HL-60 (cell line): ENCODE measurements at regions not wholly inside any gene's neighbourhood (a gene's known extent, or its start where the extent isn't known, plus 50 kb on each side); places are given as distances from the start of the nearest gene placed in this dataset.
"Not testable (repeated sequence)": the region's sequence is repeated elsewhere in the genome, so short reads cannot be mapped to it uniquely, and the experiment has no call there.

Experiments used
- DNase-seq, 2 experiments: peaks; one replicate each; pipeline ENCODE4 v3.0.0-alpha.2; 2010 to 2020; ENCODE audit warnings: low read depth in 1 of 2, low spot score in 1 of 2
- H3K27ac ChIP-seq: fragments of 250-450 bp; sonication (Bioruptor Pico); replicated peaks from 2 replicates; pipeline ENCODE4 v1.5.1; 2020; ENCODE audit warnings: mild to moderate bottlenecking, moderate library complexity
- H3K27me3 ChIP-seq: fragments of 250-450 bp; sonication (Bioruptor Pico); 2 replicates; pipeline ENCODE4 v1.5.1; 2021; ENCODE audit warnings: mild to moderate bottlenecking, moderate library complexity; ENCODE audit not compliant: insufficient read depth, poor library complexity, severe bottlenecking
- H3K4me3 ChIP-seq: replicated peaks from 2 replicates; pipeline ENCODE4 v1.5.1; 2011; ENCODE audit warnings: mild to moderate bottlenecking, control low read depth, low read length; ENCODE audit not compliant: insufficient read depth
- CTCF ChIP-seq: IDR thresholded peaks from one replicate; pipeline ENCODE4 v1.5.1; 2011; ENCODE audit warnings: low read length, control low read depth, inconsistent platforms; ENCODE audit not compliant: insufficient read depth
- GABPA ChIP-seq: IDR thresholded peaks from 2 replicates; pipeline ENCODE4 v1.6.1; 2012; ENCODE audit warnings: low read depth
- POLR2AphosphoS5 ChIP-seq: IDR thresholded peaks from 2 replicates; pipeline ENCODE4 v1.6.1; 2012; ENCODE audit warnings: low read depth
- SPI1 ChIP-seq: IDR thresholded peaks from 2 replicates; pipeline ENCODE4 v1.6.1; 2012; ENCODE audit warnings: low read depth, mild to moderate bottlenecking, borderline replicate concordance
- TF ChIP-seq, protein P1 (sequence below): IDR thresholded peaks from 2 replicates; pipeline ENCODE4 v1.6.1; 2012; ENCODE audit warnings: low read depth; ENCODE audit not compliant: insufficient replicate concordance

GRCh38 chrX:65098851-65099250, 122.6 kb upstream of the ZC4H2 start:
- no peak for TF ChIP-seq CTCF
- TF ChIP-seq, protein P1, sequence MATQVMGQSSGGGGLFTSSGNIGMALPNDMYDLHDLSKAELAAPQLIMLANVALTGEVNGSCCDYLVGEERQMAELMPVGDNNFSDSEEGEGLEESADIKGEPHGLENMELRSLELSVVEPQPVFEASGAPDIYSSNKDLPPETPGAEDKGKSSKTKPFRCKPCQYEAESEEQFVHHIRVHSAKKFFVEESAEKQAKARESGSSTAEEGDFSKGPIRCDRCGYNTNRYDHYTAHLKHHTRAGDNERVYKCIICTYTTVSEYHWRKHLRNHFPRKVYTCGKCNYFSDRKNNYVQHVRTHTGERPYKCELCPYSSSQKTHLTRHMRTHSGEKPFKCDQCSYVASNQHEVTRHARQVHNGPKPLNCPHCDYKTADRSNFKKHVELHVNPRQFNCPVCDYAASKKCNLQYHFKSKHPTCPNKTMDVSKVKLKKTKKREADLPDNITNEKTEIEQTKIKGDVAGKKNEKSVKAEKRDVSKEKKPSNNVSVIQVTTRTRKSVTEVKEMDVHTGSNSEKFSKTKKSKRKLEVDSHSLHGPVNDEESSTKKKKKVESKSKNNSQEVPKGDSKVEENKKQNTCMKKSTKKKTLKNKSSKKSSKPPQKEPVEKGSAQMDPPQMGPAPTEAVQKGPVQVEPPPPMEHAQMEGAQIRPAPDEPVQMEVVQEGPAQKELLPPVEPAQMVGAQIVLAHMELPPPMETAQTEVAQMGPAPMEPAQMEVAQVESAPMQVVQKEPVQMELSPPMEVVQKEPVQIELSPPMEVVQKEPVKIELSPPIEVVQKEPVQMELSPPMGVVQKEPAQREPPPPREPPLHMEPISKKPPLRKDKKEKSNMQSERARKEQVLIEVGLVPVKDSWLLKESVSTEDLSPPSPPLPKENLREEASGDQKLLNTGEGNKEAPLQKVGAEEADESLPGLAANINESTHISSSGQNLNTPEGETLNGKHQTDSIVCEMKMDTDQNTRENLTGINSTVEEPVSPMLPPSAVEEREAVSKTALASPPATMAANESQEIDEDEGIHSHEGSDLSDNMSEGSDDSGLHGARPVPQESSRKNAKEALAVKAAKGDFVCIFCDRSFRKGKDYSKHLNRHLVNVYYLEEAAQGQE = no peak
- TF ChIP-seq SPI1 = no peak
- no peak for TF ChIP-seq GABPA
- TF ChIP-seq POLR2AphosphoS5 = no peak
- Histone ChIP-seq H3K4me3 (no peak overlapping the region), H3K27me3 (no peaks in the 10 kb centered on the region), H3K27ac (no peak overlapping the region)
- DNase-seq = no peak

DNA sequence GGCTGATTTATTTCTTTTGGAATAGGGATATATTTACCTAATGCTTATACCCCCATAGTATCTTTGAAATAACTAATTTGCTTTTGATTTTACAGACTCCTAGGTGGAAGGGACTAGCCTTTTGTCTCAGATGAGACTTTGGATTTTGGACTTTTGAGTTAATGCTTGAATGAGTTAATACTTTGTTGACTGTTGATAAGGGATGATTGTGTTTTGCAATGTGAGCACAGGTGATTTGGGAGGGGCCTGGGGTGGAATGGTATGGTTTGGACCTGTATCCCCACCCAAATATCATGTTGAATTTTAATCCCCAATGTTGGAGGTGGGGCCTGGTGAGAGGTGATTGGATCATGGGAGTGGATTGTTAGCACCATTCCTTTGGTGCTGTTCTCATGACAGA, 117.4 kb upstream of the ZC4H2 start:
- H3K27ac ChIP-seq = no peak overlapping the region
- TF ChIP-seq, protein P1 = no peak
- TF ChIP-seq GABPA (no peak), POLR2AphosphoS5 (no peak), SPI1 (no peak), CTCF (no peak)
- H3K4me3 ChIP-seq = no peak overlapping the region
- H3K27me3 ChIP-seq = no peaks in the 10 kb centered on the region
- no peak for DNase-seq

DNA sequence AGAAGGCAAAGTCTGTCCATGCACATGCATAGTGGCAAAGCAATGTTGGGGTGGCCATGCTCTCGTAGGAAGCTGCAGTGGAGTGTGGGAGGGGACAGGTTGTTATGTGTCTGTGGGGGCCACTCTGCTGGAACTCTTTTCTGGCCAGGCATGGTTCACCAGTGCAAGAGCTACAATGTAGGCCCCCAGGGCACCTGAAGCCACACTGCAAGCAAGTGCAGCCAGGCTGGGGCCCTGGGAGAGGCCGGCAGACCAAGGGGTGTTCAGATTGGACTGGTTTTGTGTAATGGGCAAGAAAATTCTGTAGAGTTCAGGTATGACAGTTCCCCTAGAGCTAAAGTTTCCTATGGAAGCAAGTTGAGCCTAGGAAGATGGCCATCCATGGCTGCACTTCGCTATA, 97.0 kb upstream of the ZC4H2 start:
- H3K27ac ChIP-seq = no peak overlapping the region
- no peak for DNase-seq
- no peak overlapping the region for H3K4me3 ChIP-seq
- H3K27me3 ChIP-seq = no peaks in the 10 kb centered on the region
- no peak for TF ChIP-seq GABPA
- TF ChIP-seq SPI1 = no peak
- no peak for TF ChIP-seq CTCF

- DNase-seq = no peak
- TF ChIP-seq SPI1 (no peak), GABPA (no peak), POLR2AphosphoS5 (no peak), CTCF (no peak)
- TF ChIP-seq, protein P1 = no peak
- Histone ChIP-seq H3K27me3 (no peaks in the 10 kb centered on the region), H3K4me3 (no peak overlapping the region), H3K27ac (no peak overlapping the region)
Observed at GRCh38 chrX:65072590-65072989, 96.3 kb upstream of the ZC4H2 start.

GRCh38 chrX:65058626-65059025, 82.4 kb upstream of the ZC4H2 start:
- not testable (repeated sequence) for DNase-seq, H3K27me3 ChIP-seq, H3K27ac ChIP-seq, H3K4me3 ChIP-seq
